Spleen (tissue), 11 donors: ENCODE measurements at regions not wholly inside any gene's neighbourhood (a gene's known extent, or its start where the extent isn't known, plus 50 kb on each side); places are given as distances from the start of the nearest gene placed in this dataset.
"Not testable (repeated sequence)": the region's sequence is repeated elsewhere in the genome, so short reads cannot be mapped to it uniquely, and the experiment has no call there.

Source experiments
- DNase-seq: peaks from one replicate; pipeline ENCODE4 v3.0.0-alpha.2; 2020
- H3K27ac ChIP-seq, 8 donors: fragments of 200-600 bp; sonication (generic) in 7 of 8; 1 replicate in 4 of 8; 2 replicates in 4 of 8; pipeline versions ENCODE4 v1.5.0 to v1.8.0; 2016 to 2021; ENCODE audit warnings: inconsistent platforms in 4 of 8, mild to moderate bottlenecking in 4 of 8, moderate library complexity in 1 of 8
- H3K27me3 ChIP-seq, 7 donors: fragments of 200-600 bp; sonication (generic) in 6 of 7; replicated peaks in 1 of 7; 1 replicate in 4 of 7; 2 replicates in 3 of 7; pipeline versions ENCODE4 v1.5.0 to v1.8.0; 2016 to 2021; ENCODE audit warnings: inconsistent platforms in 3 of 7, mild to moderate bottlenecking in 1 of 7
- H3K36me3 ChIP-seq, 6 donors: fragments of 200-600 bp; sonication (generic) in 5 of 6; 1 replicate in 4 of 6; 2 replicates in 2 of 6; pipeline versions ENCODE4 v1.5.0 to v1.8.0; 2016 to 2021; ENCODE audit warnings: inconsistent platforms in 2 of 6
- H3K4me1 ChIP-seq, 6 donors: fragments of 200-600 bp; sonication (generic) in 5 of 6; 1 replicate in 3 of 6; 2 replicates in 3 of 6; pipeline versions ENCODE4 v1.5.0 to v1.8.0; 2016 to 2021; ENCODE audit warnings: inconsistent platforms in 3 of 6
- H3K4me3 ChIP-seq, 8 donors: fragments of 200-600 bp; sonication (generic) in 7 of 8; 1 replicate in 4 of 8; 2 replicates in 4 of 8; pipeline versions ENCODE4 v1.5.0 to v1.8.0; 2016 to 2021; ENCODE audit warnings: inconsistent platforms in 4 of 8, mild to moderate bottlenecking in 4 of 8, moderate library complexity in 2 of 8
- H3K9me3 ChIP-seq, 8 donors: fragments of 200-600 bp; sonication (generic) in 7 of 8; 1 replicate in 4 of 8; 2 replicates in 4 of 8; pipeline versions ENCODE4 v1.5.0 to v1.8.0; 2016 to 2021; ENCODE audit warnings: inconsistent platforms in 4 of 8
- POLR2A ChIP-seq, 3 donors: fragments of 450-650 bp; IDR thresholded peaks; one replicate each; pipeline ENCODE4 v1.5.1; 2017; ENCODE audit warnings: antibody characterized with exemption in 3 of 3, mild to moderate bottlenecking in 1 of 3
- POLR2AphosphoS5 ChIP-seq, 3 donors: sonication (generic); formaldehyde crosslinking; IDR thresholded peaks; one replicate each; pipeline ENCODE4 v1.5.1; 2017; ENCODE audit warnings: antibody characterized with exemption in 3 of 3
- WGBS, 5 donors: extraction: QIAGEN DNeasy Blood & Tissue Kit in 3 of 5; methylation state at CpG; one replicate each; pipeline versions ENCODE4 v1.1.5 to v1.1.7; 2013 to 2018; 5-methylcytosine and 5-hydroxymethylcytosine counted together
- intact Hi-C: fragments of 100-400 bp; cut with DNase I; formaldehyde crosslinking; loops from one replicate; pipeline ENCODE4 v1.15.0; 2023; ENCODE audit warnings: low total_unique reads
- TF ChIP-seq, protein P1 (sequence below), 11 experiments: fragments of 200-600 bp in 7 of 11; fragments of 450-650 bp in 4 of 11; sonication (generic) in 4 of 11; IDR thresholded peaks in 8 of 11; conservative IDR thresholded peaks in 3 of 11; 1 replicate in 7 of 11; 2 replicates in 4 of 11; pipeline versions ENCODE4 v1.4.0 to v1.8.0; 2016 to 2021; ENCODE audit warnings: antibody characterized with exemption in 11 of 11, inconsistent platforms in 4 of 11, mild to moderate bottlenecking in 1 of 11
- donor health status: healthy with polysubstance abuse.
- donor health status: DM: no; HTN: no; CAD: no; lungs with moderate emphysema.
- donor health status: DM: no; HTN: no; CAD: no.
- donor health status: Bipolar disorder and iron deficiency.
- donor health status: healthy.
- donor health status: DM: no; HTN: no; CAD: no.
- donor health status: DM: yes; HTN: yes; CAD: no.

DNA sequence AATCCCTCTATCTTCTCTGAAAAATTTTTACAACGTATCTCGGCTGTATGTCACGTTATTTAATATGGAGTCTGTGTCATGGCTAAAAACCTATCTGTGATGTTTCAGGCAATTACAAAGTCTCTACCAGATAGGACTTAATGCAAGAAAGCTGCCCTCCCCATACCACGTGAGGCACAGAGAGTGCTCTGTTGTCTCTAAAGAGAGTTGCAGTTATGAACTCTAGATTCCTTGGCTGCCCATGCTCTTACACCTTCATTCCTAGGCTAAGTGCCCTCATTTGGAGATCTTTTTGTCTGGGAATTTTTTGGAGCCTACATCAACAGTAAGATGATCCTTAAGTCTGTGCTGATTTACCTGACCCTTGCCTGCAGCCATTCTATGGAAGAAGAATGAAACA lies 935.9 kb downstream of the C4orf33 start:
- 85 to 96% (median 91%) methylated on average over 4 of the region's 4 CpGs for WGBS, 5 donors
- Histone ChIP-seq H3K36me3 (no peaks in the 10 kb centered on the region), H3K27me3 (no peaks in the 10 kb centered on the region), H3K9me3 (no peaks in the 10 kb centered on the region), H3K4me1 (peaks cover 0 to 5% (median 0%) of the 10 kb centered on the region in 6 donors), H3K27ac (no peak overlapping the region), H3K4me3 (no peak overlapping the region)
- TF ChIP-seq POLR2AphosphoS5 (IDR thresholded peaks at IDR 0.05) (no peak), POLR2A (IDR thresholded peaks at IDR 0.05) (no peak)
- TF ChIP-seq, protein P1, sequence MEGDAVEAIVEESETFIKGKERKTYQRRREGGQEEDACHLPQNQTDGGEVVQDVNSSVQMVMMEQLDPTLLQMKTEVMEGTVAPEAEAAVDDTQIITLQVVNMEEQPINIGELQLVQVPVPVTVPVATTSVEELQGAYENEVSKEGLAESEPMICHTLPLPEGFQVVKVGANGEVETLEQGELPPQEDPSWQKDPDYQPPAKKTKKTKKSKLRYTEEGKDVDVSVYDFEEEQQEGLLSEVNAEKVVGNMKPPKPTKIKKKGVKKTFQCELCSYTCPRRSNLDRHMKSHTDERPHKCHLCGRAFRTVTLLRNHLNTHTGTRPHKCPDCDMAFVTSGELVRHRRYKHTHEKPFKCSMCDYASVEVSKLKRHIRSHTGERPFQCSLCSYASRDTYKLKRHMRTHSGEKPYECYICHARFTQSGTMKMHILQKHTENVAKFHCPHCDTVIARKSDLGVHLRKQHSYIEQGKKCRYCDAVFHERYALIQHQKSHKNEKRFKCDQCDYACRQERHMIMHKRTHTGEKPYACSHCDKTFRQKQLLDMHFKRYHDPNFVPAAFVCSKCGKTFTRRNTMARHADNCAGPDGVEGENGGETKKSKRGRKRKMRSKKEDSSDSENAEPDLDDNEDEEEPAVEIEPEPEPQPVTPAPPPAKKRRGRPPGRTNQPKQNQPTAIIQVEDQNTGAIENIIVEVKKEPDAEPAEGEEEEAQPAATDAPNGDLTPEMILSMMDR (IDR thresholded peaks at IDR 0.05 in 8 of 11, conservative IDR thresholded peaks at IDR 0.05 in 3 of 11) = no peak
- intact Hi-C loops = no loop called here
- DNase-seq = no peak

DNA sequence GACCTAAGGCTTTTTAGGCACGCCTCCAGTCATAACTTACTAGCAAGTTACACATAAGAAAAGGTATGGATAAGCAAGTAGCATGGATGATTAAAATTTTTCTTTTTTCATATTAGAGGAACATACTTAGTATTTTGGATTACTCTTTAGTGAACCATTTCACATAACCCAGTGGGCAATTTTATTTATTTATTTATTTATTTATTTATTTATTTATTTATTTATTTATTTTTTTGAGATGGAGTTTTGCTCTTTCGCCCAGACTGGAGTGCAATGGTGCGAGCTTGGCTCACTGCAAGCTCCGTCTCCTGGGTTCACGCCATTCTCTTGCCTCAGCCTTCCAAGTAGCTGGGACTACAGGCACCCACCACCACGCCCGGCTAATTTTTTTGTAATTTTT lies 937.7 kb downstream of the C4orf33 start:
- H3K27ac ChIP-seq, intact Hi-C loops, H3K27me3 ChIP-seq, H3K4me3 ChIP-seq, H3K36me3 ChIP-seq, H3K9me3 ChIP-seq, DNase-seq, H3K4me1 ChIP-seq: not testable (repeated sequence)
- WGBS, 5 donors = 94 to 98% (median 95%) methylated on average over 7 of the region's 7 CpGs

DNA sequence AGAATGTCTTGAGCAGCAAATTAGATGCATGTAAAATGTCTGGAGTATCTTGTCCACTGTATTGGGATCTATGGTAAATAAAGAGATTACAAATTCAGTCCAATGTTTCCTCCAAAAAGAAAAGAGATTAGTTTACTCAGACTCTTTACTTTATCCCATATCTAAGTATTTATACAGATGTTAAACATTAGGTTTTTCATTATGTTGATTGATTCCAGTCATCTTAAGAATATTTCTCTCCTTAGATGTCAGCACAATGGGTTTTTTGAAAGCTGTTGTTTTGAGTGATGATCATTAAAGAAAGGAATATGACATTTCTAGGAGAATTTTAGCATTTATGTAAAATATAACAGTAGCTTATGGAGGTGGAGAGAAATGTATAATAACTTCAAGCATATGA lies 938.9 kb downstream of the C4orf33 start:
- H3K4me3 ChIP-seq = no peak overlapping the region
- no peak for TF ChIP-seq POLR2A (IDR thresholded peaks at IDR 0.05)
- no peaks in the 10 kb centered on the region for H3K27me3 ChIP-seq
- no peaks in the 10 kb centered on the region for H3K4me1 ChIP-seq
- no peak for DNase-seq
- H3K27ac ChIP-seq = no peak overlapping the region
- H3K36me3 ChIP-seq = no peaks in the 10 kb centered on the region
- peaks cover 0 to 7% (median 0%) of the 10 kb centered on the region in 8 donors for H3K9me3 ChIP-seq
- intact Hi-C loops = no loop called here

DNA sequence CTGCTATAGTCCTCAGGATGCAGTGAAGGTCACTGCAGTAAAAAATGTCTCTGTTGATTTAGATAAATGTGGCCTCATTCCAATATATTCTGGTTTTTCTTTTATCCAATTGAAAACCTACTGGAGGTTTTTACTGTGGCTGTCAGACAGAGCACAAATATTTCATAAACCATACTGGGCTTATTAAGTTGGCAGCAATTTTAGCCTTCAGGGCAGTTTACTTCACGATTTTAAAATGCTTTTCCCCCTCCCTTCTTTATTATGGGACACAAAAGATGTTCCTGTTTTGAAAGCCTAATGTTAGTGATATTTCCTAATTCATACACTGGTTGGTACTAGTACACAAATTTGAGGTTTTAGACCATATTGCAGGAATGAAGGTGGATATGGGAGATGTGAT lies 939.4 kb downstream of the C4orf33 start:
- Histone ChIP-seq H3K27ac (no peak overlapping the region), H3K27me3 (no peaks in the 10 kb centered on the region), H3K9me3 (peaks cover 0 to 7% (median 0%) of the 10 kb centered on the region in 8 donors), H3K4me3 (no peak overlapping the region), H3K36me3 (no peaks in the 10 kb centered on the region), H3K4me1 (no peaks in the 10 kb centered on the region)
- TF ChIP-seq, protein P1 (IDR thresholded peaks at IDR 0.05 in 8 of 11, conservative IDR thresholded peaks at IDR 0.05 in 3 of 11) = no peak
- TF ChIP-seq POLR2AphosphoS5 (IDR thresholded peaks at IDR 0.05) = no peak
- no peak for TF ChIP-seq POLR2A (IDR thresholded peaks at IDR 0.05)
- 18 to 53% (median 30%) methylated on average over 1 of the region's 1 CpG for WGBS, 5 donors
- intact Hi-C loops = no loop called here
- no peak for DNase-seq

DNA sequence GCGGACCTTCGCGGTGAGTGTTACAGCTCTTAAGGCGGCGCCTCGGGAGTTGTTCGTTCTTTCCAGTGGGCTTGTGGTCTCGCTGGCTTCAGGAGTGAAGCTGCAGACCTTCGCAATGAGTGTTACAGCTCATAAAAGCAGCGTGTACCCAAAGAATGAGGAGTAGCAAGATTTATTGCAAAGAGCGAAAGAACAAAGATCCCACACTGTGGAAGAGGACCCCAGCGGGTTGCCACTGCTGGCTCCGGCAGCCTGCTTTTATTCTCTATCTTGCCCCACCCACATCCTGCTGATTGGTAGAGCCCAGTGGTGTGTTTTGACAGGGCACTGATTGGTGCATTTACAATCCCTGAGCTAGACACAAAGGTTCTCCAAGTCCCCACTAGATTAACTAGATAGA lies 941.9 kb downstream of the C4orf33 start:
- H3K4me1 ChIP-seq, intact Hi-C loops, H3K4me3 ChIP-seq, DNase-seq, H3K27me3 ChIP-seq, H3K36me3 ChIP-seq, H3K27ac ChIP-seq, H3K9me3 ChIP-seq: not testable (repeated sequence)
- WGBS, 5 donors = 93 to 98% (median 94%) methylated on average over 13 of the region's 13 CpGs

DNA sequence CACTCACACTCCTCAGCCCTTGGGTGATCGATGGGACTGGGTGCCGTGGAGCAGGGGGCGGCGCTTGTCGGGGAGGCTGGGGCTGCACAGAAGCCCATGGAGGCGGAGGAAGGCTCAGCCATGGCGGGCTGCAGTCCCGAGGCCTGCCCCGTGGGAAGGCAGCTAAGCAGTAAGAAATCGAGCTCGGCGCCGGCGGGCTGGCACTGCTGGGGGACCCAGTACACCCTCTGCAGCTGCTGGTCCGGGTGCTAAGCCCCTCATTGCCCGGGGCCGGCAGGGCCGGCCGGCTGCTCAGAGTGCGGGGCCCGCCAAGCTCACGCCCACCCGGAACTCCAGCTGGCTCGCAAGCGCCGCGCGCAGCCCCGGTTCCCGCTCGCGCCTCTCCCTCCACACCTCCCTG lies 942.6 kb downstream of the C4orf33 start:
- H3K27me3 ChIP-seq, DNase-seq, H3K4me1 ChIP-seq, H3K4me3 ChIP-seq, intact Hi-C loops, H3K36me3 ChIP-seq, H3K27ac ChIP-seq, H3K9me3 ChIP-seq: not testable (repeated sequence)
- WGBS, 5 donors = 91 to 97% (median 94%) methylated on average over 22 to 32 of the region's 32 CpGs
